Panc1 (cell line): ENCODE measurements at regions not wholly inside any gene's neighbourhood (a gene's known extent, or its start where the extent isn't known, plus 50 kb on each side); places are given as distances from the start of the nearest gene placed in this dataset.

Experiments
- ATAC-seq: fragments of 200-7000 bp; cut with Tn5 transposase; 2 replicates; pipeline ENCODE4 v1.9.1; 2020; ENCODE audit warnings: mild to moderate bottlenecking, moderate library complexity
- BruUV-seq: library from RNA; stranded (reverse); fragments of 400-500 nt; replicated peaks from 2 replicates; lab custom pipeline; 2021; lab: Mats Ljungman, UMichigan
- CTCF ChIA-PET: fragments of 300-600 bp; sonication (Branson Sonifier 250); formaldehyde crosslinking; loops from one replicate; lab custom pipeline; 2022; ENCODE audit warnings: antibody characterized with exemption; lab: Charles Lee
- POLR2A ChIA-PET: fragments of 300-600 bp; sonication (Branson Sonifier 250); formaldehyde crosslinking; loops from one replicate; lab custom pipeline; 2022; ENCODE audit warnings: antibody characterized with exemption; lab: Charles Lee
- DNase-seq: peaks from one replicate; pipeline ENCODE4 v3.0.0-alpha.2; 2010; ENCODE audit warnings: low read depth, low spot score
- H3K27ac ChIP-seq: 2 replicates; pipeline ENCODE4 v1.5.1; 2011; ENCODE audit warnings: mild to moderate bottlenecking, low read length, inconsistent platforms
- H3K27me3 ChIP-seq: fragments of 200-500 bp; sonication (Bioruptor generic); 2 replicates; pipeline ENCODE4 v1.6.0; 2014; ENCODE audit warnings: low read length, inconsistent platforms; ENCODE audit not compliant: control insufficient read depth, insufficient read depth
- H3K36me3 ChIP-seq: fragments of 200-500 bp; sonication (Bioruptor generic); 2 replicates; pipeline ENCODE4 v1.5.1; 2014; ENCODE audit warnings: inconsistent platforms, mild to moderate bottlenecking, low read length, moderate library complexity; ENCODE audit not compliant: control insufficient read depth, insufficient read depth
- H3K4me1 ChIP-seq: 2 replicates; pipeline ENCODE4 v1.5.1; 2011; ENCODE audit warnings: inconsistent platforms, mild to moderate bottlenecking, low read length, moderate library complexity; ENCODE audit not compliant: control insufficient read depth, insufficient read depth
- H3K4me3 ChIP-seq, 2 experiments: 2 replicates each; pipeline ENCODE4 v1.5.1; 2011 to 2012; ENCODE audit warnings: low read depth in 2 of 2, low read length in 2 of 2, mild to moderate bottlenecking in 2 of 2, inconsistent platforms in 1 of 2, moderate library complexity in 1 of 2
- H3K9me3 ChIP-seq: fragments of 200-500 bp; sonication (Bioruptor generic); 2 replicates; pipeline ENCODE4 v1.5.1; 2014; ENCODE audit warnings: low read depth, mild to moderate bottlenecking, inconsistent platforms, low read length, moderate library complexity; ENCODE audit not compliant: control insufficient read depth, insufficient read depth
- CTCF ChIP-seq: fragments of 450-650 bp; IDR thresholded peaks from 2 replicates; pipeline ENCODE4 v1.5.1; 2017; ENCODE audit warnings: mild to moderate bottlenecking
- POLR2AphosphoS5 ChIP-seq: IDR thresholded peaks from 2 replicates; pipeline ENCODE4 v1.6.1; 2012; ENCODE audit warnings: mild to moderate bottlenecking, low read depth, low read length, moderate library complexity
- REST ChIP-seq, 2 experiments: IDR thresholded peaks; 2 replicates each; pipeline ENCODE4 v1.6.1; 2011 to 2012; ENCODE audit warnings: low read depth in 2 of 2, control low read depth in 1 of 2, low read length in 1 of 2, mild to moderate bottlenecking in 1 of 2, moderate library complexity in 1 of 2; ENCODE audit not compliant: insufficient read depth in 1 of 2
- SIN3A ChIP-seq: IDR thresholded peaks from 2 replicates; pipeline ENCODE4 v1.6.1; 2012; ENCODE audit warnings: low read depth, mild to moderate bottlenecking, low read length, moderate library complexity, borderline replicate concordance; ENCODE audit not compliant: insufficient read depth
- TCF7L2 ChIP-seq: IDR thresholded peaks from 2 replicates; pipeline ENCODE4 v1.6.1; 2011; ENCODE audit warnings: mild to moderate bottlenecking, low read depth, low read length, inconsistent platforms
- in situ Hi-C: cut with HindIII; loops from 2 replicates; pipeline ENCODE4 v1.10.0; 2016; ENCODE audit warnings: low sequenced_read_pairs, low pct_unique_long_range_greater_than_20kb
- intact Hi-C: fragments of 100-400 bp; cut with micrococcal nuclease; formaldehyde crosslinking; loops from one replicate; pipeline ENCODE4 v1.10.0; 2022; ENCODE audit not compliant: unreplicated experiment

DNA sequence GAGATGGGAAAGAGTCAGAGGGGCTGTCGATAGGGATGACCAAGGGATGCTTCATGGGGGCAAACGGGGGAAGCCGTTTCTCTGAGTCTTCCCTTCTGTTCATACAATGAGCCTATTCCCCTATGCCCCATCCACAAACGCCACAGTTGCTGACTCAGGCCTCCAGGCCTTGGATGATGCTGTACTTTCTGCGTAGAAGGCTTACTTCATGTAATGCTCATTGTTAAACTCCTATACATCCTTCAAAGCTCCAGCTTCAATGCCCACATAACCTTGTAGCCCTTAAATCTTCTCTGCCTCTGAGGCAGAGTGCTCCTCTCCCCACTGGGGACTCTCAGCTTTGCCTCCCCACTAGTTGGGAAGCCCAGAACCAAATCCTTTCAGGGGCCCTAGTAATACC, 120.3 kb downstream of the PTPRS start:
- H3K27ac ChIP-seq = no peak overlapping the region
- no peaks in the 10 kb centered on the region for H3K27me3 ChIP-seq
- ChIA-PET CTCF (interaction anchor here (0.5 to 0.7 kb wide), 2 partner anchors 237 to 320 kb away, joined by 5 read pairs; no protein-coding TSS in a partner anchor), POLR2A (no interaction called here)
- no peak for DNase-seq
- no peaks in the 10 kb centered on the region for H3K9me3 ChIP-seq
- no TSS peak for BruUV-seq
- H3K4me3 ChIP-seq = no peak overlapping the region
- intact Hi-C loops = no loop called here
- no peaks in the 10 kb centered on the region for H3K4me1 ChIP-seq
- no peak for ATAC-seq
- in situ Hi-C loops = no loop called here
- no peaks in the 10 kb centered on the region; the same call in 1 of the 2 replicates for H3K36me3 ChIP-seq
- no peak for TF ChIP-seq TCF7L2
- no peak for TF ChIP-seq SIN3A
- TF ChIP-seq POLR2AphosphoS5 = no peak
- TF ChIP-seq CTCF = no peak
- no peak for TF ChIP-seq REST (IDR thresholded peaks at IDR 0.05; ENCODE audit: insufficient read depth in 1 of 2, low read depth in 2 of 2, low read length in 1 of 2)

DNA sequence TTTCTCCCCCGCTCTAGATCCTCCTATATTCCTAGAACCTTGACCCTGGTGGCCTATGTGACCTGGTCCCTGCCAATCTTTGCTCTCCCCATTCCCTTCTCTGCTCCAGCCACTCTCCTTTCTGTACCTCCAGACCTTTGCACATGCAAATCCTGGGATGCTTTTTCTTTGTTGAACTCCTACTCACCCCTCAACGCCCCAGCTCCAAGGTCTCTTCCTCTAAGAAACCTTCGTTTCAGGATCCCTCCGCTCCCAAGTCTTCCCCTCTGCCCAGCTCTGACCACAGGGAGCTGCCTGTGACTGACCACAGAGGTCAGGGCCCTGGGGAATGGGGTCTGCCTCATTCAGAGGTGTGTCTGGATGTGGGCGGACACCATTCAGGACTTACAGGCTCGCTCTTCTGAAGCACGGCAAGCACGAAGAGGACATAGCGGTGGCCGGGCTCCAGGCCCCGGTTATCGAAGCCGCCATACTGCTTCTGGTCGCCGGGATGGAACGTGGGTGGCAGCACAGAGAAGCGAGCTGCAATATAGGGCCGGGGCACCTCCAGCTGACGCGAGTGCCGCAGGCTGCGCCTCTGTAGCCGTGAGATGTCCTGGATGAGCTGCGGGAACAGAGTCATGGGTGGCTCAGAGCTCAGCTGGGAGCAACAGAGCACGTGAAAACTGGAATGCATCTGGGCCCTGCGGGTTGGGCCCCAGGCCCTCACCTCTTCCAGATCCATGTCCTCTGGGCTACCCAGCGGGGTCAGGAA, 120.9 kb downstream of the PTPRS start:
- POLR2A ChIA-PET = no interaction called here
- no TSS peak for BruUV-seq

More for the DNA sequence above, 120.9 kb downstream of the PTPRS start:
- in situ Hi-C loops (no loop called here), intact Hi-C loops (no loop called here)
- no peak overlapping the region for H3K27ac ChIP-seq
- DNase-seq (no peak), ATAC-seq (no peak)
- CTCF ChIA-PET = interaction anchor here (0.5 to 0.7 kb wide), 2 partner anchors 238 to 321 kb away, joined by 5 read pairs; no protein-coding TSS in a partner anchor
- no peak for TF ChIP-seq TCF7L2
- TF ChIP-seq CTCF = no peak
- no peak overlapping the region for H3K4me3 ChIP-seq
- no peaks in the 10 kb centered on the region for H3K9me3 ChIP-seq
- H3K27me3 ChIP-seq = no peaks in the 10 kb centered on the region
- no peaks in the 10 kb centered on the region; the same call in 1 of the 2 replicates for H3K36me3 ChIP-seq
- no peaks in the 10 kb centered on the region for H3K4me1 ChIP-seq
